ENCODE measurements at regions not wholly inside any gene's neighbourhood (a gene's known extent, or its start where the extent isn't known, plus 50 kb on each side); places are given as distances from the start of the nearest gene placed in this dataset.

DNA sequence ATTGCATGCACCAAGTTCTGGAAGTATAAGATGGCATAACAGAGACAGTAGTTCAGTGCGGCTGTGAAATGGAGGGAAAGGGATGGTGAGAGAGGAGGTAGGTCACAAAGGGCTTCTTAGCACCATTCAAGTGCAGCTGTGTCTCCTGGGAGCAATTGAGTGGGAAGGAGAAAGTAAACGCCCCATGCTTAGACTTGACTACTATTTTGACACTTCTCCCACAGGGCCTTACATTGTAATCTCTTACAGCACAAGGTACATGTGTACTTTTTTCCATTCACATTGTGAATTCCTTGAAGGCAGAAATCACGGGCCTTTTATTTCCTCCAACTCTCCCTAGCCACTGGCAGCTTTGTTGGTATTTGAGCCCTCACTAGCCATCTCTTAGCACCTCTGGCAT lies 239.6 kb upstream of the FOXD3 start:
- Histone ChIP-seq H3K9me3 (no peaks in the 10 kb centered on the region), H3K36me3 (no peaks in the 10 kb centered on the region), H3K27ac (no peak overlapping the region), H3K4me3 (no peak overlapping the region), H3K27me3 (no peaks in the 10 kb centered on the region), H3K4me1 (no peaks in the 10 kb centered on the region)
- no peak for DNase-seq
- TF ChIP-seq, protein P1, sequence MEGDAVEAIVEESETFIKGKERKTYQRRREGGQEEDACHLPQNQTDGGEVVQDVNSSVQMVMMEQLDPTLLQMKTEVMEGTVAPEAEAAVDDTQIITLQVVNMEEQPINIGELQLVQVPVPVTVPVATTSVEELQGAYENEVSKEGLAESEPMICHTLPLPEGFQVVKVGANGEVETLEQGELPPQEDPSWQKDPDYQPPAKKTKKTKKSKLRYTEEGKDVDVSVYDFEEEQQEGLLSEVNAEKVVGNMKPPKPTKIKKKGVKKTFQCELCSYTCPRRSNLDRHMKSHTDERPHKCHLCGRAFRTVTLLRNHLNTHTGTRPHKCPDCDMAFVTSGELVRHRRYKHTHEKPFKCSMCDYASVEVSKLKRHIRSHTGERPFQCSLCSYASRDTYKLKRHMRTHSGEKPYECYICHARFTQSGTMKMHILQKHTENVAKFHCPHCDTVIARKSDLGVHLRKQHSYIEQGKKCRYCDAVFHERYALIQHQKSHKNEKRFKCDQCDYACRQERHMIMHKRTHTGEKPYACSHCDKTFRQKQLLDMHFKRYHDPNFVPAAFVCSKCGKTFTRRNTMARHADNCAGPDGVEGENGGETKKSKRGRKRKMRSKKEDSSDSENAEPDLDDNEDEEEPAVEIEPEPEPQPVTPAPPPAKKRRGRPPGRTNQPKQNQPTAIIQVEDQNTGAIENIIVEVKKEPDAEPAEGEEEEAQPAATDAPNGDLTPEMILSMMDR (IDR thresholded peaks at IDR 0.05) = no peak
- TF ChIP-seq POLR2A (IDR thresholded peaks at IDR 0.05) = no peak

DNA sequence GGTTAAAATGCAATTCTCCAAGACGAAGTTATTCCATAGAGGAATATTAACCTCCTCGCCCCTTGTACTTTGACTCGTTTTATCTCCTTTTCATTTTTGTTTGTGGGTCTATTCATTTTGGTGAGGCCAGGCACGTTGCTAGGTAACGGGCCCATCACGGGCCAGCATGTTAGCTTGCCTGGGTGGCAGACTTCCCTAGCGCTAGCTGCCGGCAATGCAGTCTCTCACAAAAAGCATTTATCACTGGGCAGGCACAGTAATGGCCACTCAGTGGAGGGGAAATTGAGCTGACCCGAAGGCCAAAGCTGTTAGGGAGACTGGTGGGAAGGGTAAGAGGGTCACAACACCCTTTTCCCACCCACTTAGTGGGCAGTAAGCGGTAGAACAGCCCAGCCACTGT lies 234.4 kb upstream of the FOXD3 start:
- Histone ChIP-seq H3K27ac (no peak overlapping the region), H3K4me3 (no peak overlapping the region), H3K36me3 (no peaks in the 10 kb centered on the region), H3K9me3 (no peaks in the 10 kb centered on the region), H3K27me3 (no peaks in the 10 kb centered on the region), H3K4me1 (no peaks in the 10 kb centered on the region)
- no peak for DNase-seq
- TF ChIP-seq, protein P1 (IDR thresholded peaks at IDR 0.05) = no peak
- TF ChIP-seq POLR2A (IDR thresholded peaks at IDR 0.05) = no peak

DNA sequence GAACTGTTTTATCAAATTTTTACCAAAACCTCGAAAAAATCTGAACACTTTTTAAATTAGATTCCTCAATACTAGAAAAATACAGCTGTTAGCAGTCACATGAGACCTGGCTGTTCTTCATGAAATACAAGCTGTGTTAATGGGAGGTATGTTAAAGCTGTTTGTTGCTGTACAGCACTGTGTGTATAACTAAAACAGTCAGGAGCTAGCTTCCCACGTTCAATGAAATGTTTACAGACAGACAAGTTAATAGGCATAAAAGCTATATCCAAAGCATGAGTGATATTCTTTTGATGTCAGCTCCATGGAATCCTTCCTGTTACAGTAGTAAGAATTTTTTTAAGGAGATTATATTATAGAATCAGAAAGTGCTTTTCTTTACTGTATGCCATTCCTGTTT lies 223.2 kb upstream of the FOXD3 start:
- Histone ChIP-seq H3K27ac (no peak overlapping the region), H3K9me3 (no peaks in the 10 kb centered on the region), H3K4me3 (no peak overlapping the region), H3K27me3 (no peaks in the 10 kb centered on the region), H3K4me1 (no peaks in the 10 kb centered on the region), H3K36me3 (no peaks in the 10 kb centered on the region)
- no peak for DNase-seq
- TF ChIP-seq, protein P1 (IDR thresholded peaks at IDR 0.05) = no peak
- TF ChIP-seq POLR2A (IDR thresholded peaks at IDR 0.05) = no peak

DNA sequence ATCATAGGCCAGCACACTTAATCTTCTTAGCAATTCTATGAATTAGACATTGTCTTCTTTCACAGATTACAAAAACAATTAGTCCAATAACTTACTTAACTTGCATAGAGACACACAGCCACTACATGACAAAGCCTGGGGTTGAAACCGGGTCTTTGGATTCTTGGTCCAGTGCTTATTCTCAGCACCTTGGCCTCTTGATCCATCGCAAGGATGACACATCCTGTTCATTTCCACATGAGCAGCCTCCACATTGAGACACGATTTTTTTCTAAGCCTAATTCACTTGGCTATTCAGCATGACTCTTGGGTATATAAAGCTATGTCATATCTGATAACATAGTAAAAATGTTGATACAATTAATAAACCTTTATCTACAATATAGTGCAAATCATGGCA lies 221.0 kb upstream of the FOXD3 start:
- TF ChIP-seq, protein P1 (IDR thresholded peaks at IDR 0.05) = no peak
- no peak for TF ChIP-seq POLR2A (IDR thresholded peaks at IDR 0.05)
- no peak overlapping the region for H3K4me3 ChIP-seq

DNA sequence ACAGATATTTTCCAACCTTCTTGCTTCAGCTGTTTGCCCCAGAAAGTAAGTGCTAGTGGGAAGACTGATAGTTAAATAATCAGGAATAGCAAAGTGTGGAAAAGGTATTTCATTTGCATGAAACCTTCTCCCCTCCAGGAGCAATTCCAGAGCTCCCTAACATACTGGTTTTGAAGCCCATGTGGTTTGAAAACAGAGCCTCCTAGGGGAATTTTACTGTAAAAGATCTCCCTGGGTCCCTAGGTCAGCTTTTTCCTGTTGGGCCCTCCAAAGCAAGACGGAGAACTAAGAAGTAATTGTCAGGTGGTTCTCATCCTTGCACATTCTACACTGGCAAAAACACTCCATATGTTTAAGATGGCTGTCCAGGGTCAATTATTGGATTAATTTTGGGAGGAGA lies 218.7 kb upstream of the FOXD3 start:
- TF ChIP-seq, protein P1 (IDR thresholded peaks at IDR 0.05) = no peak
- TF ChIP-seq POLR2A (IDR thresholded peaks at IDR 0.05) = no peak
- no peaks in the 10 kb centered on the region for H3K36me3 ChIP-seq
- DNase-seq = no peak
- H3K9me3 ChIP-seq = no peaks in the 10 kb centered on the region
- H3K27me3 ChIP-seq = no peaks in the 10 kb centered on the region
- no peak overlapping the region for H3K4me3 ChIP-seq
- H3K27ac ChIP-seq = no peak overlapping the region
- no peaks in the 10 kb centered on the region for H3K4me1 ChIP-seq

More for the DNA sequence above, 221.0 kb upstream of the FOXD3 start:
- H3K36me3 ChIP-seq = no peaks in the 10 kb centered on the region
- H3K27me3 ChIP-seq = no peaks in the 10 kb centered on the region
- DNase-seq = no peak
- H3K27ac ChIP-seq = no peak overlapping the region
- no peaks in the 10 kb centered on the region for H3K4me1 ChIP-seq
- no peaks in the 10 kb centered on the region for H3K9me3 ChIP-seq

DNA sequence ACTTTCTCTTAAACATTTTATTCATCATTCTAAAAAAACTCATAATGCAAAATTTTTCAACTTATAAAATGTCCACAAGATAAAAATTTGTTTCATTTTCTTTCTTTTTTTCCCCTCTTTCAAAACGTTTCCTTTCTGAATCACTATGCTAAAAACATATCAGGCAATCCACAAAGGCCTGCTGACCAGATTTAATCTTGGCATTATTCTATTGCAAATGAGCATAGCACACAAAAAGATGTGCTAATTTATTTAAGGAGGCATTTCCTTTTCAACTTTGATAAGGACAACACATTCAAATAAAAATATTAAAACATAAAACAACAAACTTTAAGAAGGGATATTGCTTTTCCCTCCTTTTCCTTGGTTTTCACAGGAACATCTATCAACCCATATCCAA lies 215.3 kb upstream of the FOXD3 start:
- H3K4me1 ChIP-seq = no peaks in the 10 kb centered on the region
- H3K27ac ChIP-seq = no peak overlapping the region
- H3K9me3 ChIP-seq = no peaks in the 10 kb centered on the region
- no peak for DNase-seq
- no peaks in the 10 kb centered on the region for H3K36me3 ChIP-seq
- H3K4me3 ChIP-seq = no peak overlapping the region
- H3K27me3 ChIP-seq = no peaks in the 10 kb centered on the region
- TF ChIP-seq, protein P1 (IDR thresholded peaks at IDR 0.05) = no peak
- no peak for TF ChIP-seq POLR2A (IDR thresholded peaks at IDR 0.05)
